ENCODE measurements at regions not wholly inside any gene's neighbourhood (a gene's known extent, or its start where the extent isn't known, plus 50 kb on each side); places are given as distances from the start of the nearest gene placed in this dataset.
"Not testable (repeated sequence)": the region's sequence is repeated elsewhere in the genome, so short reads cannot be mapped to it uniquely, and the experiment has no call there.

- ChIA-PET CTCF (ENCODE audit: partially characterized antibody) (no interaction called here), POLR2A (ENCODE audit: partially characterized antibody) (no interaction called here)
- Histone ChIP-seq H3K36me3 (ENCODE audit: insufficient read depth, low read length) (no peaks in the 10 kb centered on the region), H3K4me3 (ENCODE audit: low read length in 2 of 2) (no peak overlapping the region), H3K9me3 (ENCODE audit: control insufficient read depth in 1 of 2, low read length in 2 of 2) (peaks cover 4 to 9% of the 10 kb centered on the region in 2 donors), H3K4me1 (ENCODE audit: insufficient read depth, low read length) (no peaks in the 10 kb centered on the region), H3K27ac (ENCODE audit: low read depth, low read length) (no peak overlapping the region), H3K27me3 (ENCODE audit: insufficient read depth, low read length) (no peaks in the 10 kb centered on the region)
- Mint-ChIP-seq H3K9me3 (peaks cover 7 to 55% (median 39%) of the 10 kb centered on the region in 8 donors), H3K27me3 (peaks cover 2% of the 10 kb centered on the region in 2 donors), H3K4me3 (no peak overlapping the region), H3K27ac (no peak overlapping the region), H3K36me3 (peaks cover 0 to 7% of the 10 kb centered on the region in 2 donors), H3K4me1 (peaks cover 0 to 1% (median 0%) of the 10 kb centered on the region in 4 donors)
- no peak for DNase-seq
- intact Hi-C loops (cut with micrococcal nuclease): no loop called here
Observed at GRCh38 chr2:160825433-160825832, 331.8 kb upstream of the RBMS1 start.

GRCh38 chr2:160826496-160826895 is 332.9 kb upstream of the RBMS1 start:
- no peak for DNase-seq
- H3K36me3 ChIP-seq (ENCODE audit: insufficient read depth, low read length): no peaks in the 10 kb centered on the region
- Mint-ChIP-seq H3K27me3 (peaks cover 2 to 6% of the 10 kb centered on the region in 2 donors), H3K9me3 (peaks cover 3 to 55% (median 39%) of the 10 kb centered on the region in 8 donors), H3K4me1 (peaks cover 0 to 1% (median 0%) of the 10 kb centered on the region in 4 donors), H3K4me3 (no peak overlapping the region), H3K36me3 (peaks cover 4 to 7% of the 10 kb centered on the region in 2 donors), H3K27ac (no peak overlapping the region)
- H3K9me3 ChIP-seq (ENCODE audit: control insufficient read depth in 1 of 2, low read length in 2 of 2): peaks cover 4 to 9% of the 10 kb centered on the region in 2 donors
- no peaks in the 10 kb centered on the region for H3K27me3 ChIP-seq (ENCODE audit: insufficient read depth, low read length)
- ChIA-PET CTCF (ENCODE audit: partially characterized antibody) (no interaction called here), POLR2A (ENCODE audit: partially characterized antibody) (no interaction called here)
- H3K4me1 ChIP-seq (ENCODE audit: insufficient read depth, low read length): no peaks in the 10 kb centered on the region
- no peak overlapping the region for H3K27ac ChIP-seq (ENCODE audit: low read depth, low read length)
- no peak overlapping the region for H3K4me3 ChIP-seq (ENCODE audit: low read length in 2 of 2)
- intact Hi-C loops (cut with micrococcal nuclease): no loop called here

DNA sequence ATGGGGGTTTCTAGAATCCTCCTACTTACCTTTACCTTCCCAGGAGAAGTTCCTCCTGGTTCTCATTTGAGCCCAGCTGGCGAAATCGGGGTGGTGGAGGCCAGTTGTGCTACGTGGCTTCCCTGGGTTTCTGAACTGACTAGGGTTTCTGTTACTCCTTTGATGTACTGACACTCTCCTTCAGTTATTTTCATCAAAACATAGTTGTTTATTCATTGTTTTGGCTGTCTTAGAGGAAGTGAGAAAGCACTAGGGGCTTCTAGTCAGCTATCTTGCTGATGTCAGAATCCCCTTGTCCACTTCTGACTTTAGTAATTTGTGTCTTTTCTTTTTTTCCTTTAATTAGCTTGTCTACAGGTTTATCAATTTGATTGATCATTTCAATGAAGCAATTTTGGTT is 332.2 kb upstream of the TANK start:
- intact Hi-C loops (cut with micrococcal nuclease): no loop called here
- H3K4me1 Mint-ChIP-seq: peaks cover 0 to 1% (median 0%) of the 10 kb centered on the region in 4 donors
- H3K9me3 ChIP-seq (ENCODE audit: control insufficient read depth in 1 of 2, low read length in 2 of 2): peaks cover 4 to 9% of the 10 kb centered on the region in 2 donors
- H3K36me3 Mint-ChIP-seq: peaks cover 5% of the 10 kb centered on the region in 2 donors
- no peak overlapping the region for H3K4me3 ChIP-seq (ENCODE audit: low read length in 2 of 2)
- H3K4me1 ChIP-seq (ENCODE audit: insufficient read depth, low read length): no peaks in the 10 kb centered on the region
- ChIA-PET POLR2A (ENCODE audit: partially characterized antibody) (no interaction called here), CTCF (ENCODE audit: partially characterized antibody) (no interaction called here)
- no peaks in the 10 kb centered on the region for H3K36me3 ChIP-seq (ENCODE audit: insufficient read depth, low read length)
- peak overlapping the region in 1 of 8 donors; percentile 25 for H3K4me3 Mint-ChIP-seq
- H3K27ac Mint-ChIP-seq: no peak overlapping the region
- H3K27me3 ChIP-seq (ENCODE audit: insufficient read depth, low read length): no peaks in the 10 kb centered on the region
- peaks cover 3 to 45% (median 34%) of the 10 kb centered on the region in 8 donors for H3K9me3 Mint-ChIP-seq
- H3K27me3 Mint-ChIP-seq: peaks cover 2 to 6% of the 10 kb centered on the region in 2 donors
- no peak for DNase-seq
- no peak overlapping the region for H3K27ac ChIP-seq (ENCODE audit: low read depth, low read length)

- H3K36me3 Mint-ChIP-seq; CTCF ChIA-PET (ENCODE audit: partially characterized antibody); H3K27ac Mint-ChIP-seq; POLR2A ChIA-PET (ENCODE audit: partially characterized antibody); H3K27me3 ChIP-seq (ENCODE audit: insufficient read depth, low read length); H3K4me3 ChIP-seq (ENCODE audit: low read length in 2 of 2); H3K36me3 ChIP-seq (ENCODE audit: insufficient read depth, low read length); H3K4me1 ChIP-seq (ENCODE audit: insufficient read depth, low read length); H3K4me1 Mint-ChIP-seq; DNase-seq; H3K27ac ChIP-seq (ENCODE audit: low read depth, low read length); H3K4me3 Mint-ChIP-seq; H3K9me3 ChIP-seq (ENCODE audit: control insufficient read depth in 1 of 2, low read length in 2 of 2); intact Hi-C loops (cut with micrococcal nuclease): not testable (repeated sequence)
- H3K27me3 Mint-ChIP-seq: peaks cover 3 to 13% of the 10 kb centered on the region in 2 donors
- H3K9me3 Mint-ChIP-seq: peaks cover 0 to 18% (median 4%) of the 10 kb centered on the region in 8 donors
Observed at GRCh38 chr2:160832381-160832780, 327.8 kb upstream of the TANK start.

- intact Hi-C loops (cut with micrococcal nuclease): no loop called here
Observed at GRCh38 chr2:160835166-160835565, 325.1 kb upstream of the TANK start.

GRCh38 chr2:160836755-160837154 is 323.5 kb upstream of the TANK start:
- Histone ChIP-seq H3K27me3 (ENCODE audit: insufficient read depth, low read length) (no peaks in the 10 kb centered on the region), H3K9me3 (ENCODE audit: control insufficient read depth in 1 of 2, low read length in 2 of 2) (no peaks in the 10 kb centered on the region), H3K27ac (ENCODE audit: low read depth, low read length) (no peak overlapping the region), H3K36me3 (ENCODE audit: insufficient read depth, low read length) (no peaks in the 10 kb centered on the region), H3K4me1 (ENCODE audit: insufficient read depth, low read length) (no peaks in the 10 kb centered on the region), H3K4me3 (ENCODE audit: low read length in 2 of 2) (no peak overlapping the region)
- Mint-ChIP-seq H3K4me1 (no peaks in the 10 kb centered on the region), H3K9me3 (peaks cover 0 to 5% (median 4%) of the 10 kb centered on the region in 8 donors), H3K27me3 (peaks cover 5 to 9% of the 10 kb centered on the region in 2 donors), H3K36me3 (peaks cover 0 to 3% of the 10 kb centered on the region in 2 donors), H3K4me3 (no peak overlapping the region), H3K27ac (no peak overlapping the region)
- ChIA-PET POLR2A (ENCODE audit: partially characterized antibody) (no interaction called here), CTCF (ENCODE audit: partially characterized antibody) (no interaction called here)
- DNase-seq: no peak
- intact Hi-C loops (cut with micrococcal nuclease): no loop called here

More at GRCh38 chr2:160835166-160835565, 325.1 kb upstream of the TANK start:
- peaks cover 0 to 8% of the 10 kb centered on the region in 2 donors for H3K36me3 Mint-ChIP-seq
- Histone ChIP-seq H3K27ac (ENCODE audit: low read depth, low read length) (no peak overlapping the region), H3K27me3 (ENCODE audit: insufficient read depth, low read length) (no peaks in the 10 kb centered on the region), H3K4me1 (ENCODE audit: insufficient read depth, low read length) (no peaks in the 10 kb centered on the region), H3K4me3 (ENCODE audit: low read length in 2 of 2) (no peak overlapping the region), H3K9me3 (ENCODE audit: control insufficient read depth in 1 of 2, low read length in 2 of 2) (no peaks in the 10 kb centered on the region), H3K36me3 (ENCODE audit: insufficient read depth, low read length) (no peaks in the 10 kb centered on the region)
- DNase-seq: no peak
- ChIA-PET POLR2A (ENCODE audit: partially characterized antibody) (no interaction called here), CTCF (ENCODE audit: partially characterized antibody) (no interaction called here)
- no peak overlapping the region for H3K27ac Mint-ChIP-seq
- H3K9me3 Mint-ChIP-seq: peaks cover 0 to 7% (median 1%) of the 10 kb centered on the region in 8 donors
- peaks cover 5 to 13% of the 10 kb centered on the region in 2 donors for H3K27me3 Mint-ChIP-seq
- H3K4me3 Mint-ChIP-seq: no peak overlapping the region
- no peaks in the 10 kb centered on the region for H3K4me1 Mint-ChIP-seq

DNA sequence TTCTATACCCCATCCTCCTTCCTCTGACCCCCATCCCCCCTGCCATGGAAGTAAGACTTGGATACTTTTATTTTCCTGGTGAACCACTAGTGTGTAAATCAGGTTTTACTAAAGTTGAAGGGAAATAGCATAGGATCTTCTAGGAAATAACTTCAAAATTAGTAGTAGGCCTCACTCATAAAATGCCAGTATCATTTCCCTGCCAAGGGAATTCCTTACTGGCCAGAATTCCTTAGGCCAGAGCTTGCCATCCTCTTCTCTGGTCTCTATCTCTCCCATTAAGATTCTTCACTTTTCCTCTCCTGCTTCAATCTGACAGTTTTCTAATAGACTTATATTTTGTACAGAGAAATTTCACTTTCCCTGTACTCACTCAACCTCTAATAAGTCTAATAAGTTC is 322.8 kb upstream of the TANK start:
- H3K9me3 ChIP-seq (ENCODE audit: control insufficient read depth in 1 of 2, low read length in 2 of 2): no peaks in the 10 kb centered on the region
- no peaks in the 10 kb centered on the region for H3K4me1 ChIP-seq (ENCODE audit: insufficient read depth, low read length)
- peaks cover 5 to 9% of the 10 kb centered on the region in 2 donors for H3K27me3 Mint-ChIP-seq
- H3K27me3 ChIP-seq (ENCODE audit: insufficient read depth, low read length): no peaks in the 10 kb centered on the region
- intact Hi-C loops (cut with micrococcal nuclease): no loop called here
- H3K36me3 ChIP-seq (ENCODE audit: insufficient read depth, low read length): no peaks in the 10 kb centered on the region
- no peaks in the 10 kb centered on the region for H3K4me1 Mint-ChIP-seq
- ChIA-PET CTCF (ENCODE audit: partially characterized antibody) (no interaction called here), POLR2A (ENCODE audit: partially characterized antibody) (no interaction called here)
- DNase-seq: no peak
- peaks cover 0 to 10% (median 4%) of the 10 kb centered on the region in 8 donors for H3K9me3 Mint-ChIP-seq
- H3K27ac ChIP-seq (ENCODE audit: low read depth, low read length): no peak overlapping the region
- H3K4me3 ChIP-seq (ENCODE audit: low read length in 2 of 2): no peak overlapping the region
- no peak overlapping the region for H3K4me3 Mint-ChIP-seq
- no peak overlapping the region for H3K27ac Mint-ChIP-seq
- peaks cover 0 to 3% of the 10 kb centered on the region in 2 donors for H3K36me3 Mint-ChIP-seq

- Mint-ChIP-seq H3K27me3 (peaks cover 5 to 9% of the 10 kb centered on the region in 2 donors), H3K4me1 (no peaks in the 10 kb centered on the region), H3K36me3 (peaks cover 0 to 3% of the 10 kb centered on the region in 2 donors), H3K4me3 (no peak overlapping the region), H3K27ac (no peak overlapping the region), H3K9me3 (peaks cover 0 to 17% (median 6%) of the 10 kb centered on the region in 8 donors)
- CTCF ChIA-PET (ENCODE audit: partially characterized antibody): no interaction called here
- no peaks in the 10 kb centered on the region for H3K9me3 ChIP-seq (ENCODE audit: control insufficient read depth in 1 of 2, low read length in 2 of 2)
- no peaks in the 10 kb centered on the region for H3K4me1 ChIP-seq (ENCODE audit: insufficient read depth, low read length)
- POLR2A ChIA-PET (ENCODE audit: partially characterized antibody): no interaction called here
- H3K27me3 ChIP-seq (ENCODE audit: insufficient read depth, low read length): no peaks in the 10 kb centered on the region
- no peak overlapping the region for H3K27ac ChIP-seq (ENCODE audit: low read depth, low read length)
- no peak for DNase-seq
- H3K36me3 ChIP-seq (ENCODE audit: insufficient read depth, low read length): no peaks in the 10 kb centered on the region
- no peak overlapping the region for H3K4me3 ChIP-seq (ENCODE audit: low read length in 2 of 2)
- intact Hi-C loops (cut with micrococcal nuclease): no loop called here
Observed at GRCh38 chr2:160838147-160838546, 322.1 kb upstream of the TANK start.

Data from CD4-positive, alpha-beta memory T cell (primary cell).